ENCODE measurements at regions not wholly inside any gene's neighbourhood (a gene's known extent, or its start where the extent isn't known, plus 50 kb on each side); places are given as distances from the start of the nearest gene placed in this dataset.

DNA sequence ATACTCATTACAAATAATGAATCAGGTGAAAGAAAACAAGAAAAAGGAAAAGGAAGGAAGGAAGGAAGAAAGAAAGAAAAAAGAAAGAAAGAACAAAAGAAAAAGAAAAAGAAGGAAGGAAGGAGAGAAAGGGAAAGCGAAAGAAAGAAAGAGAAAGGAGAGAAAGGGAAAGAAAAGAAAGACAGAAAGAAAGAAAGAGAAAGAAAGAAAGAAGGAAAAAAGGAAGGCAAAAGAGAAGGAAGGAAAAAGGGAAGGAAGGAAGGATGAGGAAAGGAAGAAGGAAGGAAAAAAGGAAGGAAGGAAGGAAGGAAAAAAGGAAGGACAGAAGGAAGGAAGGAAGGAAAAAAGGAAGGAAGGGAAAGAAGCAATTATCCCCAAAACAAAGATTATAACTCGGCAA is 1460.4 kb upstream of the PIK3C3 start:
- TF ChIP-seq FOXM1 (IDR thresholded peaks at IDR 0.05; ENCODE audit: borderline replicate concordance) (no peak), FOXK2 (IDR thresholded peaks at IDR 0.05) (no peak), BHLHE40 (IDR thresholded peaks at IDR 0.05; ENCODE audit: borderline replicate concordance) (no peak), TARDBP (IDR thresholded peaks at IDR 0.05) (no peak), LEF1 (IDR thresholded peaks at IDR 0.05; ENCODE audit: borderline replicate concordance) (no peak), NFRKB (IDR thresholded peaks at IDR 0.05) (no peak), L3MBTL2 (conservative IDR thresholded peaks at IDR 0.05) (no peak)

Measured in HEK293T (cell line).